H9 (cell line): ENCODE measurements at regions not wholly inside any gene's neighbourhood (a gene's known extent, or its start where the extent isn't known, plus 50 kb on each side); places are given as distances from the start of the nearest gene placed in this dataset.
A peak's percentile ranks its signal among the peaks of the same experiment; 100 is the strongest.

Source experiments
- DNase-seq: peaks from one replicate; pipeline ENCODE4 v3.0.0-alpha.2; 2017
- H2AFZ ChIP-seq: one replicate; pipeline ENCODE4 v1.6.1; 2013; ENCODE audit warnings: mild to moderate bottlenecking, low read length, control low read depth, moderate library complexity
- H2AK5ac ChIP-seq: 2 replicates; pipeline ENCODE4 v1.6.1; 2013; ENCODE audit warnings: low read length, control low read depth, mixed read lengths; ENCODE audit not compliant: insufficient read length
- H2BK120ac ChIP-seq: one replicate; pipeline ENCODE4 v1.6.1; 2013; ENCODE audit warnings: low read depth, mild to moderate bottlenecking, low read length, control low read depth, inconsistent platforms; ENCODE audit not compliant: poor library complexity, severe bottlenecking
- H2BK12ac ChIP-seq: 2 replicates; pipeline ENCODE4 v1.6.1; 2013; ENCODE audit warnings: low read length, control low read depth, mixed read lengths, low read depth; ENCODE audit not compliant: insufficient read length
- H2BK15ac ChIP-seq: 2 replicates; pipeline ENCODE4 v1.6.1; 2013; ENCODE audit warnings: low read depth, low read length, control low read depth
- H2BK20ac ChIP-seq: one replicate; pipeline ENCODE4 v1.6.1; 2013; ENCODE audit warnings: low read depth, mild to moderate bottlenecking, low read length, control low read depth, inconsistent platforms; ENCODE audit not compliant: poor library complexity, severe bottlenecking
- H2BK5ac ChIP-seq: 2 replicates; pipeline ENCODE4 v1.6.1; 2013; ENCODE audit warnings: low read length, control low read depth, mixed read lengths; ENCODE audit not compliant: insufficient read length
- H3K14ac ChIP-seq: 2 replicates; pipeline ENCODE4 v1.6.1; 2013; ENCODE audit warnings: low read length, control low read depth; ENCODE audit not compliant: insufficient read depth
- H3K18ac ChIP-seq: 2 replicates; pipeline ENCODE4 v1.6.1; 2013; ENCODE audit warnings: low read depth, mild to moderate bottlenecking, mixed read lengths, low read length, control low read depth; ENCODE audit not compliant: insufficient read length
- H3K23ac ChIP-seq: 2 replicates; pipeline ENCODE4 v1.6.1; 2013; ENCODE audit warnings: low read length, control low read depth, mixed read lengths, low read depth; ENCODE audit not compliant: insufficient read length
- H3K23me2 ChIP-seq: 2 replicates; pipeline ENCODE4 v1.6.1; 2013; ENCODE audit warnings: low read depth, mild to moderate bottlenecking, mixed read lengths, low read length, control low read depth; ENCODE audit not compliant: insufficient read length, poor library complexity, severe bottlenecking
- H3K27ac ChIP-seq: 2 replicates; pipeline ENCODE4 v1.5.1; 2013; ENCODE audit warnings: low read length, control low read depth, mixed read lengths, low read depth; ENCODE audit not compliant: insufficient read length
- H3K27me3 ChIP-seq: 2 replicates; pipeline ENCODE4 v1.6.1; 2013; ENCODE audit warnings: low read length, control low read depth, inconsistent platforms; ENCODE audit not compliant: insufficient read depth
- H3K4ac ChIP-seq: 2 replicates; pipeline ENCODE4 v1.6.1; 2013; ENCODE audit warnings: low read depth, mild to moderate bottlenecking, control low read depth, inconsistent platforms, low read length, moderate library complexity
- H3K4me1 ChIP-seq: 2 replicates; pipeline ENCODE4 v1.6.1; 2013; ENCODE audit warnings: low read length, control low read depth, inconsistent platforms; ENCODE audit not compliant: insufficient read depth
- H3K4me2 ChIP-seq: 2 replicates; pipeline ENCODE4 v1.6.1; 2013; ENCODE audit warnings: low read length, control low read depth, mixed read lengths; ENCODE audit not compliant: insufficient read length, insufficient read depth
- H3K56ac ChIP-seq: 2 replicates; pipeline ENCODE4 v1.6.1; 2013; ENCODE audit warnings: low read depth, mild to moderate bottlenecking, mixed read lengths, low read length, control low read depth; ENCODE audit not compliant: insufficient read length
- H3K79me1 ChIP-seq: 2 replicates; pipeline ENCODE4 v1.6.1; 2013; ENCODE audit warnings: low read depth, mild to moderate bottlenecking, moderate library complexity, low read length, control low read depth, inconsistent platforms; ENCODE audit not compliant: insufficient read depth, poor library complexity, severe bottlenecking
- H3K79me2 ChIP-seq: 2 replicates; pipeline ENCODE4 v1.6.1; 2013; ENCODE audit warnings: low read length, control low read depth, inconsistent platforms; ENCODE audit not compliant: insufficient read depth
- H3K9ac ChIP-seq: 2 replicates; pipeline ENCODE4 v1.6.1; 2013; ENCODE audit warnings: low read length, control low read depth, mixed read lengths; ENCODE audit not compliant: insufficient read length; ENCODE audit errors: extremely low read depth
- H3K9me3 ChIP-seq: one replicate; pipeline ENCODE4 v1.6.1; 2013; ENCODE audit warnings: low read depth, low read length, inconsistent platforms; ENCODE audit not compliant: control insufficient read depth
- H3T11ph ChIP-seq: one replicate; pipeline ENCODE4 v1.6.1; 2013; ENCODE audit warnings: mild to moderate bottlenecking, low read length, control low read depth, inconsistent platforms
- H4K20me1 ChIP-seq: one replicate; pipeline ENCODE4 v1.6.1; 2013; ENCODE audit not compliant: control insufficient read depth, insufficient read length, insufficient read depth
- H4K5ac ChIP-seq: 2 replicates; pipeline ENCODE4 v1.6.1; 2013; ENCODE audit warnings: low read depth, mild to moderate bottlenecking, mixed read lengths, low read length, control low read depth; ENCODE audit not compliant: insufficient read length
- H4K8ac ChIP-seq: replicated peaks from 2 replicates; pipeline ENCODE4 v1.6.1; 2013; ENCODE audit warnings: low read length, control low read depth, mixed read lengths, low read depth; ENCODE audit not compliant: insufficient read length
- H4K91ac ChIP-seq: 2 replicates; pipeline ENCODE4 v1.6.1; 2013; ENCODE audit warnings: low read depth, mild to moderate bottlenecking, moderate library complexity, mixed read lengths, low read length, control low read depth; ENCODE audit not compliant: insufficient read length
- H3K27ac Mint-ChIP-seq, 3 experiments: 2 replicates in 2 of 3; 3 replicates in 1 of 3; pipeline ENCODE4 v1.8.0; 2020 to 2021; ENCODE audit warnings: mixed read lengths in 3 of 3, mild to moderate bottlenecking in 1 of 3, moderate library complexity in 1 of 3
- H3K27me3 Mint-ChIP-seq: 2 replicates; pipeline ENCODE4 v1.8.0; 2021; ENCODE audit warnings: low read depth, mild to moderate bottlenecking, moderate library complexity, mixed read lengths
- H3K36me3 Mint-ChIP-seq, 3 experiments: 2 replicates in 2 of 3; 3 replicates in 1 of 3; pipeline ENCODE4 v1.8.0; 2020 to 2021; ENCODE audit warnings: low read depth in 3 of 3, mixed read lengths in 3 of 3; ENCODE audit not compliant: insufficient read depth in 1 of 3
- H3K4me1 Mint-ChIP-seq, 2 experiments: 2 replicates each; pipeline ENCODE4 v1.8.0; 2020; ENCODE audit warnings: mixed read lengths in 2 of 2
- H3K4me3 Mint-ChIP-seq, 2 experiments: 2 replicates in 1 of 2; 3 replicates in 1 of 2; pipeline ENCODE4 v1.8.0; 2020 to 2021; ENCODE audit warnings: mild to moderate bottlenecking in 2 of 2, mixed read lengths in 2 of 2, moderate library complexity in 1 of 2
- H3K9me3 Mint-ChIP-seq, 2 experiments: 2 replicates in 1 of 2; 3 replicates in 1 of 2; pipeline ENCODE4 v1.8.0; 2020; ENCODE audit warnings: mild to moderate bottlenecking in 2 of 2, mixed read lengths in 2 of 2, moderate library complexity in 1 of 2
- WGBS: extraction: QIAGEN DNeasy Blood & Tissue Kit; methylation state at CpG from one replicate; pipeline ENCODE4 v1.1.7; 2013; ENCODE audit warnings: missing lambda C conversion rate, low lambda C conversion rate, mixed read lengths; ENCODE audit not compliant: insufficient read length; ENCODE audit errors: extremely low coverage; 5-methylcytosine and 5-hydroxymethylcytosine counted together
- TF ChIP-seq, protein P1 (sequence below): fragments of 200-600 bp; sonication (generic); conservative IDR thresholded peaks from 3 replicates; pipeline ENCODE4 v1.8.0; 2021; ENCODE audit warnings: antibody characterized with exemption, mild to moderate bottlenecking

DNA sequence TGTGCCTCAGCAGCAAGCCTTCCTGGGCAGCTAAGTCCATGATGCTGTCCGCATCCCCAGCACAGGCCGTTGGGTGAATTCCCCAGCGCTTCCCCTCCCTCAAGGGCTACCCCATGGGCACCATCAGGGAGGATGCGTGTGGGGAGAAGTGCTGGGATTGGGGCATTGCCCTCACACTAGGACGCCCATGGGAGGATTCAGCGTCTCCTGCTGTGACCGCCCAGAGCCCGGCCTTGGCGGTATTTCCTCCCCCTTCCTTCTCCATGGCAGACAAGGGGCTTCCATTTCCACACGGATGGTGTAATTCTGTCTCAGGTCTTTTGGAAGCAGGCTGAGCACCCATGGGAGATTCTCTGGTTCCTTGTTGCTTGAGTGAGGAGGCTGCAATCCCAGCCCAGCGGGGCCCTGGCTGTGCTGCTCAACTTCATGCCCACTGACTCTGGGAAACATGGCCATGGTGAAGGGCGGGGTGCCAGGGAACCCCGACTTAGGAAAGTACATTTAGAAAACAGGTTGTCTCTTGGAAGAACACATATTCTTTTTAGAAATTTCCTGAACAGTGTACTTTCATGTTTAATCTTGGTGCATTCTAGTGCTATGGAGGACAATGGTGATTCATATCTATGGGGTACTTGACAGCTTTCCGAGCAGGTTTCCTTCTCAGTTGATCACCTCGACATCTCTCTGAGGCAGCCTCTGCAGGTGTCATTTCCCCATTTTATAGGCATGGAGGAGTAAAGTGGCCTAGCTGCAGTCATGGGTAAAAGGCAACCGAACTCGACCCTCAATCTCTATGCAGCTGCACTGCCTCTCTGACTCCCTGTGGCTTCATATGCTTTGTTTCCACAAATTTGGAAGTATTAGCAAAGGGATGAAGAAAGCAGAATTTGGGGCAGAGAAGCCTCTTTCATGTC lies 178.2 kb upstream of the CST7 start:
- no peak overlapping the region for H3K27ac ChIP-seq
- no peak overlapping the region for H2BK20ac ChIP-seq
- H3K9ac ChIP-seq = no peak overlapping the region
- H4K20me1 ChIP-seq = no peaks in the 10 kb centered on the region
- H3K23me2 ChIP-seq = no peaks in the 10 kb centered on the region
- TF ChIP-seq, protein P1, sequence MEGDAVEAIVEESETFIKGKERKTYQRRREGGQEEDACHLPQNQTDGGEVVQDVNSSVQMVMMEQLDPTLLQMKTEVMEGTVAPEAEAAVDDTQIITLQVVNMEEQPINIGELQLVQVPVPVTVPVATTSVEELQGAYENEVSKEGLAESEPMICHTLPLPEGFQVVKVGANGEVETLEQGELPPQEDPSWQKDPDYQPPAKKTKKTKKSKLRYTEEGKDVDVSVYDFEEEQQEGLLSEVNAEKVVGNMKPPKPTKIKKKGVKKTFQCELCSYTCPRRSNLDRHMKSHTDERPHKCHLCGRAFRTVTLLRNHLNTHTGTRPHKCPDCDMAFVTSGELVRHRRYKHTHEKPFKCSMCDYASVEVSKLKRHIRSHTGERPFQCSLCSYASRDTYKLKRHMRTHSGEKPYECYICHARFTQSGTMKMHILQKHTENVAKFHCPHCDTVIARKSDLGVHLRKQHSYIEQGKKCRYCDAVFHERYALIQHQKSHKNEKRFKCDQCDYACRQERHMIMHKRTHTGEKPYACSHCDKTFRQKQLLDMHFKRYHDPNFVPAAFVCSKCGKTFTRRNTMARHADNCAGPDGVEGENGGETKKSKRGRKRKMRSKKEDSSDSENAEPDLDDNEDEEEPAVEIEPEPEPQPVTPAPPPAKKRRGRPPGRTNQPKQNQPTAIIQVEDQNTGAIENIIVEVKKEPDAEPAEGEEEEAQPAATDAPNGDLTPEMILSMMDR = no peak
- no peaks in the 10 kb centered on the region for H3K9me3 ChIP-seq
- Mint-ChIP-seq H3K9me3 (peaks cover 9% of the 10 kb centered on the region in 2 experiments; a peak in 3 of 5 replicates), H3K4me3 (no peak overlapping the region), H3K27me3 (no peaks in the 10 kb centered on the region; the same call in none of the 2 replicates), H3K27ac (no peak overlapping the region; a peak in 1 of 7 replicates), H3K36me3 (peaks cover 0 to 10% (median 4%) of the 10 kb centered on the region in 3 experiments; a peak in 3 of 7 replicates), H3K4me1 (peaks cover 7 to 11% of the 10 kb centered on the region in 2 experiments)
- H3K27me3 ChIP-seq = no peaks in the 10 kb centered on the region
- no peak overlapping the region for H4K5ac ChIP-seq
- no peak overlapping the region for H4K8ac ChIP-seq
- no peak overlapping the region for H2BK5ac ChIP-seq
- H3K56ac ChIP-seq = no peak overlapping the region
- H3K79me1 ChIP-seq = no peaks in the 10 kb centered on the region
- DNase-seq = peak; percentile 12
- no peak overlapping the region for H3K18ac ChIP-seq
- H3K4me2 ChIP-seq = no peak overlapping the region
- H3T11ph ChIP-seq = no peak overlapping the region
- H4K91ac ChIP-seq = no peak overlapping the region
- no peak overlapping the region for H2BK120ac ChIP-seq
- no peaks in the 10 kb centered on the region for H3K79me2 ChIP-seq
- no peak overlapping the region for H2BK15ac ChIP-seq
- WGBS = no CpG with 5 or more reads among the region's 17 CpGs
- H3K14ac ChIP-seq = no peak overlapping the region
- no peak overlapping the region for H2BK12ac ChIP-seq
- H3K4ac ChIP-seq = no peak overlapping the region
- H3K23ac ChIP-seq = no peak overlapping the region
- H2AFZ ChIP-seq = no peak overlapping the region
- no peak overlapping the region for H2AK5ac ChIP-seq
- H3K4me1 ChIP-seq = no peaks in the 10 kb centered on the region
